ENCODE measurements at regions not wholly inside any gene's neighbourhood (a gene's known extent, or its start where the extent isn't known, plus 50 kb on each side); places are given as distances from the start of the nearest gene placed in this dataset.

DNA sequence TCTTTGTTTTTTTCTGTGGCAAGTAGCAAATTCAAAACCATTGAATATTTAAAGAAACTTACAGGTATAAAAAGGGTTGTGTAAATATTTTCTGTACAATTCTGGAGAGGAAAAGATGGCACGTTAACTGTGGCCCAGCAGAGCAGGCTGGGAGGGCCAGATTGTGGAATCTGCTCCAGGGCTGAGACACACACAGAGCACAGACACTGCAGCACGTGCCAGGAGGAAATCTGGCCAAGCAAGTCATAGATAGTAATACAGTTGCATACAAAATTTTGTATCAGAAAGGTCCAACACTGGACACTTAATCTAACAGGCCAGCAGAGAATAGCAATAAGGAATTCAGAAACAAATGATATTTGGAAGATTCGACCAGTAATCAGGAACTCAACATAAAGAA is 763.7 kb downstream of the PDHA2 start:
- Mint-ChIP-seq H3K27ac (no peak overlapping the region), H3K4me1 (peaks cover 13% of the 10 kb centered on the region), H3K27me3 (ENCODE audit: insufficient read depth, low read depth, poor library complexity) (no peaks in the 10 kb centered on the region), H3K9me3 (no peaks in the 10 kb centered on the region), H3K4me3 (no peak overlapping the region), H3K36me3 (ENCODE audit: low read depth) (no peaks in the 10 kb centered on the region)
- Histone ChIP-seq H3K4me3 (no peak overlapping the region), H3K79me2 (replicated peaks; ENCODE audit: insufficient read depth) (no peaks in the 10 kb centered on the region), H4K20me1 (replicated peaks; ENCODE audit: insufficient read depth) (no peaks in the 10 kb centered on the region), H2AFZ (no peak overlapping the region), H3K9me2 (ENCODE audit: insufficient read depth) (peaks cover 5% of the 10 kb centered on the region), H3K36me3 (ENCODE audit: insufficient read depth) (no peaks in the 10 kb centered on the region), H3K27ac (ENCODE audit: low read depth) (no peak overlapping the region), H3K4me1 (ENCODE audit: insufficient read depth) (peaks cover 8% of the 10 kb centered on the region; the same call in 1 of the 2 replicates), H3K4me2 (no peak overlapping the region), H3K27me3 (ENCODE audit: insufficient read depth) (no peaks in the 10 kb centered on the region), H3F3A (replicated peaks; ENCODE audit: low read depth) (no peaks in the 10 kb centered on the region)
- DNase-seq (ENCODE audit: low spot score) (no peak), ATAC-seq (no peak)
- TF ChIP-seq ZNF331 (CRISPR knock-in tag; IDR thresholded peaks at IDR 0.05; ENCODE audit: low read depth) = no peak
- no peak for TF ChIP-seq ETS1 (IDR thresholded peaks at IDR 0.05)
- no peak for TF ChIP-seq REST (IDR thresholded peaks at IDR 0.05; ENCODE audit: unreplicated experiment)
- TF ChIP-seq CREB1 (CRISPR knock-in tag; IDR thresholded peaks at IDR 0.05; ENCODE audit: low read depth) = no peak
- no peak for TF ChIP-seq ZNF114 (CRISPR knock-in tag; IDR thresholded peaks at IDR 0.05)
- TF ChIP-seq NANOG (IDR thresholded peaks at IDR 0.05; ENCODE audit: borderline replicate concordance) = no peak
- TF ChIP-seq CTCF (conservative IDR thresholded peaks at IDR 0.05; ENCODE audit: low read depth in 2 of 2) = no peak
- TF ChIP-seq JUNB (IDR thresholded peaks at IDR 0.05; ENCODE audit: unreplicated experiment) = no peak
- no peak for TF ChIP-seq ZNF462 (CRISPR knock-in tag; IDR thresholded peaks at IDR 0.05)
- no peak for TF ChIP-seq EZH2 (IDR thresholded peaks at IDR 0.05; ENCODE audit: low read depth, unreplicated experiment)
- TF ChIP-seq STAT1 (IDR thresholded peaks at IDR 0.05; ENCODE audit: unreplicated experiment) = no peak
- TF ChIP-seq POLR2AphosphoS5 (IDR thresholded peaks at IDR 0.05; ENCODE audit: low read depth) = no peak
- TF ChIP-seq EZH2phosphoT487 (IDR thresholded peaks at IDR 0.05; ENCODE audit: unreplicated experiment) = no peak

All from GM23338 (cell line).